Heart left ventricle (tissue), 13 donors: ENCODE measurements at regions not wholly inside any gene's neighbourhood (a gene's known extent, or its start where the extent isn't known, plus 50 kb on each side); places are given as distances from the start of the nearest gene placed in this dataset.

Experiments used
- POLR2A ChIP-seq, 2 donors: fragments of 450-650 bp; IDR thresholded peaks; one replicate each; pipeline ENCODE4 v1.6.1; 2017; ENCODE audit warnings: antibody characterized with exemption in 2 of 2, mild to moderate bottlenecking in 2 of 2, moderate library complexity in 2 of 2
- TF ChIP-seq, protein P1 (sequence below), 12 donors: fragments of 200-600 bp; sonication (generic) in 4 of 12; IDR thresholded peaks; one replicate each; pipeline versions ENCODE4 v1.5.0 to v1.8.0; 2018 to 2022; ENCODE audit warnings: antibody characterized with exemption in 12 of 12, mild to moderate bottlenecking in 5 of 12
- donor health status: ischemic (EF 13 %, LVEDD 7.1; RV severe dilation, severe dysfunction).
- donor health status: DM: no; HTN: yes; CAD: no.
- donor health status: DM: no; HTN: no; CAD: no.
- donor health status: ischemic (EF 25% LVEDD 6.9; RV normal size, moderate dysfunction).
- donor health status: ischemic (EF 25% LVEDD 5.7; RV mildly dilated, moderate dysfunction).
- donor health status: ischemic (EF 35%, LVEDD 5.7; RV mildly dilated, moderate dysfunction).
- donor health status: nonischemic (EF 11% LVEDD 7.7; RV severe dilation, severe dysfunction).
- donor health status: DM: yes; HTN: yes; CAD: no.
- donor health status: PGD.
- donor health status: ischemic (EF 29% LVEDD 5.4; RV normal size, mild dysfunction).
- donor health status: nonischemic (EF 23%, LVEDD 6.1; RV moderate dilation, normal function).

DNA sequence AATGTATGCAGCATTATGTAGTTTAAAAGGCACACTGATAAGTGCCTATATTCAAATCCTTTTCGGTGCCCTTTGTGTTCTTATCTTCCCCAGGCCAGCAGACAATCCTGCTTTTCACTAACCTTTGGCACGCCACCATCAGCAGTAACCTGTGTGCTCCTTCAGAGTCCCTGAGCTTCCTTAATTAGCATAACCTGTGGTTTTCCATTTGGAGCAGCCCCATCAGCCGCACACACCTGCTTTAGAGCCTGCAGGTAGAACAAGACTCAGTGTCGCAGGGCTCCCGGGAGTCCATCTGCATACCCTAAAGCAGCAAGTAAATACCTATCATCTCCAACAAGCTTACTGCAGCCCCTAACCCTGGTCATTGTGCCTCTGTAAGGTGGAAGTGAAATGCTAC, 755.1 kb downstream of the ROBO2 start:
- TF ChIP-seq, protein P1, sequence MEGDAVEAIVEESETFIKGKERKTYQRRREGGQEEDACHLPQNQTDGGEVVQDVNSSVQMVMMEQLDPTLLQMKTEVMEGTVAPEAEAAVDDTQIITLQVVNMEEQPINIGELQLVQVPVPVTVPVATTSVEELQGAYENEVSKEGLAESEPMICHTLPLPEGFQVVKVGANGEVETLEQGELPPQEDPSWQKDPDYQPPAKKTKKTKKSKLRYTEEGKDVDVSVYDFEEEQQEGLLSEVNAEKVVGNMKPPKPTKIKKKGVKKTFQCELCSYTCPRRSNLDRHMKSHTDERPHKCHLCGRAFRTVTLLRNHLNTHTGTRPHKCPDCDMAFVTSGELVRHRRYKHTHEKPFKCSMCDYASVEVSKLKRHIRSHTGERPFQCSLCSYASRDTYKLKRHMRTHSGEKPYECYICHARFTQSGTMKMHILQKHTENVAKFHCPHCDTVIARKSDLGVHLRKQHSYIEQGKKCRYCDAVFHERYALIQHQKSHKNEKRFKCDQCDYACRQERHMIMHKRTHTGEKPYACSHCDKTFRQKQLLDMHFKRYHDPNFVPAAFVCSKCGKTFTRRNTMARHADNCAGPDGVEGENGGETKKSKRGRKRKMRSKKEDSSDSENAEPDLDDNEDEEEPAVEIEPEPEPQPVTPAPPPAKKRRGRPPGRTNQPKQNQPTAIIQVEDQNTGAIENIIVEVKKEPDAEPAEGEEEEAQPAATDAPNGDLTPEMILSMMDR (IDR thresholded peaks at IDR 0.05): no peak
- no peak for TF ChIP-seq POLR2A (IDR thresholded peaks at IDR 0.05)
